HG03432 (cell line): ENCODE measurements at regions not wholly inside any gene's neighbourhood (a gene's known extent, or its start where the extent isn't known, plus 50 kb on each side); places are given as distances from the start of the nearest gene placed in this dataset.

Source experiments
- ATAC-seq: cut with Tn5 transposase; IDR thresholded peaks from one replicate; pipeline ENCODE4 v1.9.1; 2021; ENCODE audit warnings: mild to moderate bottlenecking, moderate library complexity; ENCODE audit not compliant: unreplicated experiment

- no peak for ATAC-seq
These were observed 1458.7 kb downstream of the AACS start for GRCh38 chr12:126523891-126524290.

GRCh38 chr12:126534495-126534894 lies 1469.3 kb downstream of the AACS start:
- no peak for ATAC-seq

- ATAC-seq: no peak
These were observed 1469.7 kb downstream of the AACS start for GRCh38 chr12:126534942-126535341.

GRCh38 chr12:126535971-126536370 lies 1470.7 kb downstream of the AACS start:
- no peak for ATAC-seq

- no peak for ATAC-seq
These were observed 1472.8 kb downstream of the AACS start for GRCh38 chr12:126537961-126538530.

GRCh38 chr12:126538888-126539287 lies 1473.7 kb downstream of the AACS start:
- no peak for ATAC-seq

GRCh38 chr12:126545411-126545810 lies 1480.2 kb downstream of the AACS start:
- ATAC-seq: no peak

- no peak for ATAC-seq
These were observed 1482.7 kb downstream of the AACS start for GRCh38 chr12:126547905-126548304.

- no peak for ATAC-seq
These were observed 1486.6 kb downstream of the AACS start for GRCh38 chr12:126551869-126552268.

GRCh38 chr12:126554625-126555024 lies 1489.4 kb downstream of the AACS start:
- no peak for ATAC-seq

GRCh38 chr12:126557659-126558058 lies 1492.4 kb downstream of the AACS start:
- no peak for ATAC-seq

GRCh38 chr12:126558219-126558618 lies 1493.0 kb downstream of the AACS start:
- no peak for ATAC-seq

- ATAC-seq: no peak
These were observed 1493.6 kb downstream of the AACS start for GRCh38 chr12:126558810-126559209.

- no peak for ATAC-seq
These were observed 1501.8 kb downstream of the AACS start for GRCh38 chr12:126567016-126567415.

- no peak for ATAC-seq
These were observed 1504.5 kb downstream of the AACS start for GRCh38 chr12:126569706-126570105.

GRCh38 chr12:126570566-126570965 lies 1505.3 kb downstream of the AACS start:
- ATAC-seq: no peak

GRCh38 chr12:126572170-126572569 lies 1506.9 kb downstream of the AACS start:
- no peak for ATAC-seq

- no peak for ATAC-seq
These were observed 1516.4 kb downstream of the AACS start for GRCh38 chr12:126581655-126582054.

- ATAC-seq: no peak
These were observed 1517.0 kb downstream of the AACS start for GRCh38 chr12:126582231-126582630.

- no peak for ATAC-seq
These were observed 1523.5 kb downstream of the AACS start for GRCh38 chr12:126588586-126589249.

GRCh38 chr12:126591533-126591932 lies 1526.3 kb downstream of the AACS start:
- ATAC-seq: no peak

GRCh38 chr12:126601184-126602170 lies 1536.2 kb downstream of the AACS start:
- ATAC-seq: no peak
